ENCODE measurements at regions not wholly inside any gene's neighbourhood (a gene's known extent, or its start where the extent isn't known, plus 50 kb on each side); places are given as distances from the start of the nearest gene placed in this dataset.

DNA sequence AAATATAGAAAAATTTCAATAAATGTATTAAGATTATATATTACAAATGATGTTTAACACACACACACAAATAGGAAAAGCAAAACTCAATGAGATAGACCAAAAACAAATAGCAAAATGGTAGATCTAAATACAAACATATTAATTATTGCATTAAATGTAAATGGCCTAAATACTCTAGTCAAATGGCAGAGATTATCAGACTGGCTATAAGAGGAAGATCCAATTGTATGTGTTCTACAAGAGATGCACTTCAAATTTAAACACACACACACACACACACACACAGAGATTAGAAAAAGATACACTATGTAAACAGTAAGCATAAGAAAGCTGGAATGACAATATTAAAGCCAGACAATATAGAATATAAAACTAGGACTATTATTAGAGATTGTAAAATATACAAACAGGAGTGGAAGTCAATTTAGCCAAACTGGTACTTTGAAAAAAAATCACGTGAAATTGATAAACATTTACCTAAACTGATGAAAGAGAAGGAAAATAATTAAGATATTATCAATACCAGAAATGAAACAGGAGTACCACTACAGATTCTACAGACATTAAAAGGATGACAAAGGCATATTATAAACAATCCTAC is 150.5 kb downstream of the TBXT start:
- peaks cover 2% of the 10 kb centered on the region for H3K27me3 ChIP-seq (ENCODE audit: insufficient read depth, poor library complexity, severe bottlenecking)
- no peak overlapping the region for H3K27ac ChIP-seq (replicated peaks)
- TF ChIP-seq GABPA (IDR thresholded peaks at IDR 0.05; ENCODE audit: low read depth) = no peak
- TF ChIP-seq SPI1 (IDR thresholded peaks at IDR 0.05; ENCODE audit: borderline replicate concordance, low read depth) = no peak
- TF ChIP-seq POLR2AphosphoS5 (IDR thresholded peaks at IDR 0.05; ENCODE audit: low read depth) = no peak
- TF ChIP-seq, protein P1, sequence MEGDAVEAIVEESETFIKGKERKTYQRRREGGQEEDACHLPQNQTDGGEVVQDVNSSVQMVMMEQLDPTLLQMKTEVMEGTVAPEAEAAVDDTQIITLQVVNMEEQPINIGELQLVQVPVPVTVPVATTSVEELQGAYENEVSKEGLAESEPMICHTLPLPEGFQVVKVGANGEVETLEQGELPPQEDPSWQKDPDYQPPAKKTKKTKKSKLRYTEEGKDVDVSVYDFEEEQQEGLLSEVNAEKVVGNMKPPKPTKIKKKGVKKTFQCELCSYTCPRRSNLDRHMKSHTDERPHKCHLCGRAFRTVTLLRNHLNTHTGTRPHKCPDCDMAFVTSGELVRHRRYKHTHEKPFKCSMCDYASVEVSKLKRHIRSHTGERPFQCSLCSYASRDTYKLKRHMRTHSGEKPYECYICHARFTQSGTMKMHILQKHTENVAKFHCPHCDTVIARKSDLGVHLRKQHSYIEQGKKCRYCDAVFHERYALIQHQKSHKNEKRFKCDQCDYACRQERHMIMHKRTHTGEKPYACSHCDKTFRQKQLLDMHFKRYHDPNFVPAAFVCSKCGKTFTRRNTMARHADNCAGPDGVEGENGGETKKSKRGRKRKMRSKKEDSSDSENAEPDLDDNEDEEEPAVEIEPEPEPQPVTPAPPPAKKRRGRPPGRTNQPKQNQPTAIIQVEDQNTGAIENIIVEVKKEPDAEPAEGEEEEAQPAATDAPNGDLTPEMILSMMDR (IDR thresholded peaks at IDR 0.05; ENCODE audit: insufficient read depth, low read length) = no peak
- TF ChIP-seq, protein P2, sequence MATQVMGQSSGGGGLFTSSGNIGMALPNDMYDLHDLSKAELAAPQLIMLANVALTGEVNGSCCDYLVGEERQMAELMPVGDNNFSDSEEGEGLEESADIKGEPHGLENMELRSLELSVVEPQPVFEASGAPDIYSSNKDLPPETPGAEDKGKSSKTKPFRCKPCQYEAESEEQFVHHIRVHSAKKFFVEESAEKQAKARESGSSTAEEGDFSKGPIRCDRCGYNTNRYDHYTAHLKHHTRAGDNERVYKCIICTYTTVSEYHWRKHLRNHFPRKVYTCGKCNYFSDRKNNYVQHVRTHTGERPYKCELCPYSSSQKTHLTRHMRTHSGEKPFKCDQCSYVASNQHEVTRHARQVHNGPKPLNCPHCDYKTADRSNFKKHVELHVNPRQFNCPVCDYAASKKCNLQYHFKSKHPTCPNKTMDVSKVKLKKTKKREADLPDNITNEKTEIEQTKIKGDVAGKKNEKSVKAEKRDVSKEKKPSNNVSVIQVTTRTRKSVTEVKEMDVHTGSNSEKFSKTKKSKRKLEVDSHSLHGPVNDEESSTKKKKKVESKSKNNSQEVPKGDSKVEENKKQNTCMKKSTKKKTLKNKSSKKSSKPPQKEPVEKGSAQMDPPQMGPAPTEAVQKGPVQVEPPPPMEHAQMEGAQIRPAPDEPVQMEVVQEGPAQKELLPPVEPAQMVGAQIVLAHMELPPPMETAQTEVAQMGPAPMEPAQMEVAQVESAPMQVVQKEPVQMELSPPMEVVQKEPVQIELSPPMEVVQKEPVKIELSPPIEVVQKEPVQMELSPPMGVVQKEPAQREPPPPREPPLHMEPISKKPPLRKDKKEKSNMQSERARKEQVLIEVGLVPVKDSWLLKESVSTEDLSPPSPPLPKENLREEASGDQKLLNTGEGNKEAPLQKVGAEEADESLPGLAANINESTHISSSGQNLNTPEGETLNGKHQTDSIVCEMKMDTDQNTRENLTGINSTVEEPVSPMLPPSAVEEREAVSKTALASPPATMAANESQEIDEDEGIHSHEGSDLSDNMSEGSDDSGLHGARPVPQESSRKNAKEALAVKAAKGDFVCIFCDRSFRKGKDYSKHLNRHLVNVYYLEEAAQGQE (IDR thresholded peaks at IDR 0.05; ENCODE audit: insufficient replicate concordance, low read depth) = no peak
- no peak for DNase-seq (ENCODE audit: low read depth in 1 of 2, low spot score in 1 of 2)
- H3K4me3 ChIP-seq (replicated peaks; ENCODE audit: insufficient read depth, low read length) = no peak overlapping the region

DNA sequence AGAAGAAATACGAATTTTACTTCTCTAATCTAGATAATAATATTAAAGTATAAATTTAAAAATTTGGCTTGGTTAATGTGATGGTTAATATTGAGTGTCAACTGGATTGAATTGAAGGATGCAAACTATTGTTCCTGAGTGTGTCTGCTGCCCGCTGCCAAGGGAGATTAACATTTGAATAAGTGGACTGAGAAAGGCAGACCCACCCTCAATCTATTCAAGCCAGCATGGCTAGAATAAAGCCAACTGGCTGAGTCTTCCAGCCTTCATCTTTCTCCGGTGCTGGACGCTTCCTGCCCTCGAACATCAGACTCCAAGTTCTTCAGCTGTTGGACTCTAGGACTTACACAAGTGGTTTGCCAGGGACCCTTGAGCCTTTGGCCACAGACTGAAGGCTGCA is 152.7 kb downstream of the TBXT start:
- DNase-seq (ENCODE audit: low read depth in 1 of 2, low spot score in 1 of 2) = no peak
- Histone ChIP-seq H3K4me3 (replicated peaks; ENCODE audit: insufficient read depth, low read length) (no peak overlapping the region), H3K27ac (replicated peaks) (no peak overlapping the region), H3K27me3 (ENCODE audit: insufficient read depth, poor library complexity, severe bottlenecking) (peaks cover 2% of the 10 kb centered on the region)
- TF ChIP-seq GABPA (IDR thresholded peaks at IDR 0.05; ENCODE audit: low read depth) = no peak

DNA sequence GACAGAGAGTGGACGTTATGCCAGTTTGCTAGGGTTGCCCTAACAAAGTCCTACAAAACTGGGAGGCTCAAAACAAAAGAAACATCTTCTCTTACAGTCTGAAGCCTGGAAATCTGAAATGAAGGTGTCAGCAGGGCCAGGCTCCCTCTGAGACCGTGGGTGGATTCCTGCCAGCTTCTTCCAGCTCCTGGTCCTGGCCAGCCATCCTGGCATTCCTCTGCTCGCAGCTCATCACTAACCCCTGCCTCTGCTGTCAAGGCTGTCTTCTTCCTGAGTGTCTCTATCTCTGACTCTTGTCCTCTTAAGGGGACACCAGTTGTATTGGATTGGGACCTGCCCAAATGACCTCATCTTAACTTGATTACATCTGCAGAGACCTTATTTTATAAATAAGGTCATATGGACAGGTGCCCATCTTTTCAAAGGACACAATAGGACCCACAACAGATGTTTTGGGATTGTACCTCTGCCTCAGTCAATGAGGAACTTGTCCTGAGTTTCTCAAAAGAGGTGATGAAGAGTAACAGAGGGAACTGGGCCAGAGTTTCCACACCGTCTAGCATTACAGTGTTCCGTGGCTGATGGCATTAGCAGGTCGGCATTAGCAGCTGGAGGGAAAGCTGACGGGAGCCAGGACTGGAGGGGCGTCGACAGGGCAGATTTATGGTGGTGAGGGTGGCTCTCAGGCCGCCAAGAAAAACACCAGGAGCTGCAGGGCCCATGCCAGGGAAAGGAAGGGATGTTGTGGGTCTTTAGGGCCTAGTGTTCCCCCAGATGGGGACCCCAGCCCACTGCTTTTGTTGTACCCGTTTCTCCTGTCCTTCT is 157.3 kb downstream of the TBXT start:
- Histone ChIP-seq H3K4me3 (replicated peaks; ENCODE audit: insufficient read depth, low read length) (no peak overlapping the region), H3K27me3 (ENCODE audit: insufficient read depth, poor library complexity, severe bottlenecking) (peaks cover 38% of the 10 kb centered on the region), H3K27ac (replicated peaks) (no peak overlapping the region)
- DNase-seq (ENCODE audit: low read depth in 1 of 2, low spot score in 1 of 2) = no peak
- TF ChIP-seq, protein P1 (IDR thresholded peaks at IDR 0.05; ENCODE audit: insufficient read depth, low read length) = no peak
- TF ChIP-seq POLR2AphosphoS5 (IDR thresholded peaks at IDR 0.05; ENCODE audit: low read depth) = no peak
- TF ChIP-seq, protein P2 (IDR thresholded peaks at IDR 0.05; ENCODE audit: insufficient replicate concordance, low read depth) = no peak
- no peak for TF ChIP-seq SPI1 (IDR thresholded peaks at IDR 0.05; ENCODE audit: borderline replicate concordance, low read depth)
- no peak for TF ChIP-seq GABPA (IDR thresholded peaks at IDR 0.05; ENCODE audit: low read depth)

DNA sequence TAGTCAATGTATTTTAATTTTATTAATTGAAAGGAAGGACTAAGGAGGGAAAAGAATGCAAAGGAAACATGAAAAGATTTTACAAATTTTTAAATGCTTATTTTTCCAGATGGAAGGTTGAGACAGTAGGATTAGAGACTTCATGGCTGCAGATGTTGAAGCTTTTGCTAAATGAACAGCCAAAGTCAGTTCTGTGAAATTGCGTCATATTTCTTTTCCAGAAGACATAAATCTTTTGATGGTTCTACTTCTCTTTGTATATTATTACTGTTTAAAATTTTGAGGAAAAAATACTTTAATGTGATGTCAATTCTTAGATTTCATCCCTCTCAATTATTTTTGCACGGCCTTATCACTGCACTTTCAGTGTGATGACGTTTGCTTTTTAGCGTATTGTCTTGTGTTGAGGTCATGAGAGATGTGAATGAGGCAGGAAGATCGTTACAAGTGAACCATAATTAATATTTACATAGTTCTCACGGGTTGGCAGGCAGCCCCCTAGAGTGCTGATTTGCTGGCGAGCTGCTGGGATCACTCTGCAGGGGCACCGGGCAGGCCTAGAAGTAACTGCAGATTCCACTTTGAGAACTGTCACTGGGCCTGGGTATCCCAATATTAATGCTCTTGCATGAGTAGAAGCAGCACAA is 158.1 kb downstream of the TBXT start:
- H3K27ac ChIP-seq (replicated peaks) = no peak overlapping the region
- peaks cover 41% of the 10 kb centered on the region for H3K27me3 ChIP-seq (ENCODE audit: insufficient read depth, poor library complexity, severe bottlenecking)
- no peak overlapping the region for H3K4me3 ChIP-seq (replicated peaks; ENCODE audit: insufficient read depth, low read length)
- no peak for DNase-seq (ENCODE audit: low read depth in 1 of 2, low spot score in 1 of 2)
- TF ChIP-seq, protein P1 (IDR thresholded peaks at IDR 0.05; ENCODE audit: insufficient read depth, low read length) = no peak
- TF ChIP-seq SPI1 (IDR thresholded peaks at IDR 0.05; ENCODE audit: borderline replicate concordance, low read depth) = no peak
- TF ChIP-seq, protein P2 (IDR thresholded peaks at IDR 0.05; ENCODE audit: insufficient replicate concordance, low read depth) = no peak

Data from HL-60 (cell line).